Esophagus muscularis mucosa (tissue), 4 donors: ENCODE measurements at regions not wholly inside any gene's neighbourhood (a gene's known extent, or its start where the extent isn't known, plus 50 kb on each side); places are given as distances from the start of the nearest gene placed in this dataset.

Source experiments
- DNase-seq: peaks from one replicate; pipeline ENCODE4 v3.0.0-alpha.2; 2017; ENCODE audit errors: extremely low spot score
- H3K27ac ChIP-seq, 4 donors: fragments of 200-600 bp; sonication (generic); replicated peaks in 1 of 4; 1 replicate in 3 of 4; 2 replicates in 1 of 4; pipeline ENCODE4 v1.5.1; 2016 to 2019; ENCODE audit warnings: mild to moderate bottlenecking in 1 of 4
- H3K27me3 ChIP-seq, 4 donors: fragments of 200-600 bp; sonication (generic); one replicate each; pipeline versions ENCODE4 v1.5.1 to v1.6.0; 2016 to 2019
- H3K36me3 ChIP-seq, 4 donors: fragments of 200-600 bp; sonication (generic); one replicate each; pipeline ENCODE4 v1.5.1; 2016 to 2019
- H3K4me1 ChIP-seq, 4 donors: fragments of 200-600 bp; sonication (generic); one replicate each; pipeline ENCODE4 v1.5.1; 2016 to 2019
- H3K4me3 ChIP-seq, 4 donors: fragments of 200-600 bp; sonication (generic); 1 replicate in 2 of 4; 2 replicates in 2 of 4; pipeline ENCODE4 v1.5.1; 2016 to 2019; ENCODE audit warnings: mild to moderate bottlenecking in 4 of 4, moderate library complexity in 1 of 4
- H3K9me3 ChIP-seq, 4 donors: fragments of 200-600 bp; sonication (generic); 1 replicate in 3 of 4; 2 replicates in 1 of 4; pipeline ENCODE4 v1.5.1; 2016 to 2019
- CTCF ChIP-seq, 3 experiments: fragments of 200-600 bp in 2 of 3; fragments of 450-650 bp in 1 of 3; sonication (generic) in 2 of 3; IDR thresholded peaks; one replicate each; pipeline ENCODE4 v1.5.1; 2017 to 2019; ENCODE audit warnings: antibody characterized with exemption in 3 of 3, mild to moderate bottlenecking in 2 of 3, moderate library complexity in 1 of 3
- EP300 ChIP-seq: sonication (generic); formaldehyde crosslinking; IDR thresholded peaks from one replicate; pipeline ENCODE4 v1.6.1; 2017; ENCODE audit warnings: antibody characterized with exemption
- POLR2A ChIP-seq: fragments of 450-650 bp; IDR thresholded peaks from one replicate; pipeline ENCODE4 v1.6.1; 2017; ENCODE audit warnings: antibody characterized with exemption, moderate library complexity, mild to moderate bottlenecking, low read depth
- POLR2AphosphoS5 ChIP-seq, 2 donors: sonication (generic); formaldehyde crosslinking; IDR thresholded peaks; one replicate each; pipeline ENCODE4 v1.6.1; 2017; ENCODE audit warnings: antibody characterized with exemption in 2 of 2
- WGBS: methylation state at CpG from one replicate; pipeline ENCODE4 v1.1.5; 2018; 5-methylcytosine and 5-hydroxymethylcytosine counted together
- intact Hi-C: fragments of 100-400 bp; cut with DNase I; formaldehyde crosslinking; loops from one replicate; pipeline ENCODE4 v1.15.1; 2023

- intact Hi-C loops = no loop called here
- Histone ChIP-seq H3K27ac (no peak overlapping the region), H3K4me3 (no peak overlapping the region), H3K9me3 (no peaks in the 10 kb centered on the region), H3K27me3 (no peaks in the 10 kb centered on the region), H3K36me3 (no peaks in the 10 kb centered on the region), H3K4me1 (no peaks in the 10 kb centered on the region)
- 100% methylated on average over 1 of the region's 1 CpG for WGBS
- DNase-seq = no peak
- TF ChIP-seq POLR2A (no peak), CTCF (IDR thresholded peaks at IDR 0.05) (no peak), EP300 (no peak), POLR2AphosphoS5 (IDR thresholded peaks at IDR 0.05) (no peak)
These were observed 618.0 kb upstream of the ZEB2 start for GRCh38 chr2:145137901-145138300.

GRCh38 chr2:145137211-145137610, 617.3 kb upstream of the ZEB2 start:
- H3K4me1 ChIP-seq = no peaks in the 10 kb centered on the region
- no peaks in the 10 kb centered on the region for H3K36me3 ChIP-seq
- WGBS = 94% methylated on average over 4 of the region's 4 CpGs
- H3K27ac ChIP-seq = no peak overlapping the region
- H3K27me3 ChIP-seq = no peaks in the 10 kb centered on the region
- DNase-seq = no peak
- H3K9me3 ChIP-seq = no peaks in the 10 kb centered on the region
- intact Hi-C loops = no loop called here
- no peak for TF ChIP-seq POLR2AphosphoS5 (IDR thresholded peaks at IDR 0.05)
- no peak for TF ChIP-seq CTCF (IDR thresholded peaks at IDR 0.05)
- TF ChIP-seq POLR2A = no peak
- no peak for TF ChIP-seq EP300
- no peak overlapping the region for H3K4me3 ChIP-seq

GRCh38 chr2:145136702-145137101, 616.8 kb upstream of the ZEB2 start:
- whole genome bisulfite sequencing = 96% methylated on average over 1 of the region's 1 CpG
- Histone ChIP-seq H3K27me3 (no peaks in the 10 kb centered on the region), H3K36me3 (no peaks in the 10 kb centered on the region), H3K27ac (no peak overlapping the region), H3K4me1 (no peaks in the 10 kb centered on the region), H3K4me3 (no peak overlapping the region), H3K9me3 (no peaks in the 10 kb centered on the region)
- DNase-seq = no peak
- TF ChIP-seq POLR2A = no peak
- TF ChIP-seq CTCF (IDR thresholded peaks at IDR 0.05) = no peak
- TF ChIP-seq EP300 = no peak
- TF ChIP-seq POLR2AphosphoS5 (IDR thresholded peaks at IDR 0.05) = no peak
- intact Hi-C loops = no loop called here

GRCh38 chr2:145126146-145126545, 606.2 kb upstream of the ZEB2 start:
- no peak for DNase-seq
- H3K9me3 ChIP-seq = no peaks in the 10 kb centered on the region
- no peak for TF ChIP-seq POLR2A
- TF ChIP-seq EP300 = no peak
- no peak for TF ChIP-seq CTCF (IDR thresholded peaks at IDR 0.05)
- TF ChIP-seq POLR2AphosphoS5 (IDR thresholded peaks at IDR 0.05) = no peak

GRCh38 chr2:145124085-145124484, 604.2 kb upstream of the ZEB2 start:
- Histone ChIP-seq H3K36me3 (no peaks in the 10 kb centered on the region), H3K4me1 (no peaks in the 10 kb centered on the region), H3K27ac (no peak overlapping the region), H3K27me3 (no peaks in the 10 kb centered on the region), H3K4me3 (no peak overlapping the region), H3K9me3 (no peaks in the 10 kb centered on the region)
- DNase-seq = no peak
- intact Hi-C loops = no loop called here
- 91% methylated on average over 4 of the region's 4 CpGs for WGBS
- TF ChIP-seq CTCF (IDR thresholded peaks at IDR 0.05) (no peak), EP300 (no peak), POLR2A (no peak), POLR2AphosphoS5 (IDR thresholded peaks at IDR 0.05) (no peak)

More at GRCh38 chr2:145126146-145126545, 606.2 kb upstream of the ZEB2 start:
- intact Hi-C loops = no loop called here
- 93% methylated on average over 2 of the region's 2 CpGs for WGBS
- Histone ChIP-seq H3K27me3 (no peaks in the 10 kb centered on the region), H3K4me3 (no peak overlapping the region), H3K36me3 (no peaks in the 10 kb centered on the region), H3K4me1 (no peaks in the 10 kb centered on the region), H3K27ac (no peak overlapping the region)
